GM18858 (cell line): ENCODE measurements at regions not wholly inside any gene's neighbourhood (a gene's known extent, or its start where the extent isn't known, plus 50 kb on each side); places are given as distances from the start of the nearest gene placed in this dataset.

ENCODE experiments used
- ATAC-seq: cut with Tn5 transposase; IDR thresholded peaks from one replicate; pipeline ENCODE4 v1.9.1; 2021; ENCODE audit not compliant: unreplicated experiment

DNA sequence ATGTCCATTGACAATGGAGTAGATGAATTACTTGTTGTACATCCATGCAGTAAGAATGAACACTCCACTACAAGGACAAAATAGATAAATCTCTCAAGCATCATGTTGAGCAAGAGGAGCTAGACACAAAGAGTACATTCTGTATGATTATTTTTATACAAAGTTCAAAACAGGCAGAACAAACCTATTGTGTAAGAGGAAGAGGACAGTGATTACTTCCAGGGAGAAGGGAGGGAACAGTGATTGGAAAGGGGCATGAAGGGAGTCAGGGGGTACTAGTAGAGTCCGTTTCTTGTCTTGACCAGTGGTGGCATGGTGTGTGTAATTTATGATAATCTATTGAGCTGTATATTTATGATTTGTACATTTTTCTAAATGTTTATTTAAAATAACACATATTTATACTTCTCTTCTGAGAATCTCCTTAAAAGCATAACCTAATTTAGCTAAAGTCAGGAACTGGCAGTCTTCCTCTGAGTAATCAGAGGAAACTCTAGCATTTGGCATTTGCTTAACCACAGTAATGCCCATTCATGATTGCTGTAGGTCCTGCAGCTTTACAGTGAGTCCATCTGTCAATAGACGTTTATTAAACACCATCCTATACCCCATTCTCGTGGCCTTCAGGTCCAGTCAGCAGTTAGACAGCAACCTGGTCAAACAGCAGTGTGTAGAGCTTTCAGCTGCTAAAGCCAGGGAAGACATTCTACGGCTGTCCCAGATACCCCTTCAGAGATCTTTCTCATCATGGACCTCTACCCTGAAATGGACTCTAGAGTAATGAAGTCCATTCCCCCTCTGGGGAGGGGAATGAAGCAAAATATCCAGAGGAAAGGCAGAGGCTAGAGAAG lies 114.1 kb upstream of the GALNT2 start:
- ATAC-seq, result no peak

DNA sequence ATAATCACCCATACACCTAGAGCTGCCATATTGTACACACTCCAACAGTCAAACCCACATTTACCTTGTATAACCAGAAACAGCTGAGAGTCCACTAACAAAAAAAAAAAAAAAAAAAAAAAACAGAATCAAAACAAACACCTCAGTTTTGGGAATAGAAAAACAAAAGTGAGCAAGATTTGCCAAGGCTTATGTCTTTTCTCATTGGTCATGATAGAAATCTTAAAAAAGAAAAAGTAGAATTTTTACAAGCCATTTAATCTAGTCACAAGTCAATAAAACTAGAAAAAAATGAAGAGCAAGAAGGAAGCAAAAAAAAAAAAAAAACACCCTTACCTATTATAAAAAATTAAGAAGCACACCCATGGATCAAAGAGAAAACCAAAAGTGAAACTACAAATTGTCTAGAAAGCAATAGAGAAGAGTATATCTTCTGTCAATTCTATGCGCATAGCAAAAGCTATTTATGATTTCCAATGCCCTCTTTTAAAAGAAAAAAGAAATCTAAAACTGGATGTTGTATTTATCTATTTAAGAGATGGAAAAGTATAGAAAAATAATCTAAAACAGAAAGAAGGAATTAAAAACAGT lies 113.2 kb upstream of the GALNT2 start:
- no peak for ATAC-seq

DNA sequence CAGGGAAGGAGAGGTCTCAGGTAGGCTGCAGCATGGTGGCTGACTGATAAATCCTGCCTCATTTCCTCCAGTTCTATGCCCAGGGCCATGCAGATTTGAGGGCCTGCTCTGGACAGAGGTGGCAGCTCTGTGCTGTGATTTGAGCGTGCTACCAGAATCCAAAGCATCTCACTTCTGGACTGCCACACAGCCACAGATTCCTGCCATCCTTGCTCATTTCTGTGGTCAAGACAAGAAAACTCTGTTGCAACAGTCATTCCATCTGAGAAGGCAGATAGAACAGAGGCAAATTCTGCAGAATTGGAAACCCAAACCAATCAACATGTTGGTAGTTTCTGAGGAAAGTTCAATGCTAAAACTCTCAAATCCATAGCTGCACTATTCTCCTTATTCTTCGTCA lies 102.8 kb upstream of the GALNT2 start:
- ATAC-seq, result no peak

DNA sequence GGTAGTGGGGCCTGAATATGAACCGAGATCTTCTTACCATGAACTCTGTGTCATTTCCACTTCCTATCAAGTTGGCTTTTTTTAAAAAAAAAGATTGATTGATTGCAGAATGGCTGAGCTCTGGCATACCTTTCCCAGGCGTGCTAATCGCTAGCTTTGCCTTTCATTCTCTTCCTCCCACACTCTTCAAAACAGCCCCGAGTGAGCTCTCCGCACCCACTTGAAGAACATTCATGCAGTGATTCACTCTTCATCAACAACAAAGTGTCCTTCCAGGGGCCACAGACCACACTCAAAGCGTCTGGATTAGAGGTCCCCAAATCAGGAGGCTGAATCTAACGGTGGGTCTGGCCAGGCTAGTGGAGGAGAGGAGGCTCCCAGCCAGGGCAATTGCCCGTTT lies 96.3 kb upstream of the GALNT2 start:
- ATAC-seq, result no peak

DNA sequence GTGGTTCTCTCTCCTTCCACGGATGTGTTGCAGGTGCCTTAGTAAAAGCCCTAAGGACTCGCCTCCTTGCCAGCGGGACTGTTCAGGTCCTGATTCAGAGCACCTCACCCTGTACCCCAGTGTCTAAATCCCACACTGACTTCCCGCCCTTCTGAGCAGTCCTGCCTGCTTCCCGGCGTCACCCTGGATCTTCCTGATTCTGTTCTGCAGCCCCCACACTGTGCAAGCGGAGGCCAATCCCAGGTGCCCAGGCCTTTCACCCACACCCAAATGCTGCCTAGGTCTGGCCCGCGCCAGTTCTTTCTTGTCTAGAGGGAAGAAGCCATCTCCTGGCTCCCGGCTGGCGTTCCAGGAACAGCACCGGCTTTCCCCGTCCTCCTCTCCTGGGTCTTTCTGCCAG lies 95.9 kb upstream of the GALNT2 start:
- ATAC-seq, result no peak

DNA sequence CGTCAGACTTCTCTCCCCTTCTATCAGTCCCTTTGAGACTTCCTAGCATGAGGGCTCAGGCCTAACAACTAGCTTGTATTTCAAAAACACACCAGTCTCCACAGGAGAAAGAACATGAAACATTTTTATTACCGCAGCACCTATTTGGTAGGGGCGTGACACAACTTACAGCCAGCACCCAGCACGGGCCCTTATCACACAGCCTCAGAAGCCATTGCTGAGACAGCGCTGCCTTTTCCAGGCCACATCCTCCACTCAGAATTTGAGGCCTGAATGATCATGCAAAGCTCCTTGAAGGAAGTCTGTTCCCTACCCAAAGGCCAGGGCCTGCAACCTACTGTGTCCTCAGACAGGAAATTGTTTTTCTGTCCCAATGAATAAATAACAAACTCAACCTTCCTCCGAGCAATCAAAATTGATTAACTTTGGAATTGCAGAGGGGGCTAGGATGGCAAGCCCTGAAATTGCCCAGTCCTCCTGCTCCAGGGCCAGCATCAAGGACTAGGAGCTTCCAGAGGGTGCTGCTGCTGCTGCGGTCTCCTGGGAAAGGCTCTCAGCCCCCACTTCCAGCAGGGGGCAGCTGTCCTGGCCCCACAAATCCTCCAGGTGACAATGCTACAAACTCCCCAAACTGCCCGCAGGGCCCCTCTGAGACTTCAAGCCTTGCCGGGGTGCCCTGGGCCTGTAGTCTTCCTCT lies 94.3 kb upstream of the GALNT2 start:
- ATAC-seq, result no peak

DNA sequence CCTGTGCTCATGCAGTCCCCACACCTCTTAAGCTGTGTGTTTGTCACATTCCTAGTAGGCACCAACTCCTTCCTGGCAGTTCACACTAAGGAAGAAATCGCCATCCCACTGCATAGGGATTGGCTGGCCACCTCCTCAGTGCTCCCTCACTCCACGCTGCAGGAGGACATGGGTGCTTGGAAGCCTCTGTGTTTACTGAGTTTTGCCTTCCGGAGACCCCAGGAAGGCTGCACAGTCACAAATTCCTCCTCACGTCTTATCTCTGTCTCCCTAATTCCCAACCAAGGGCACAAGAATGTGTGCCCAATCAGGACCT lies 93.8 kb upstream of the GALNT2 start:
- no peak for ATAC-seq

DNA sequence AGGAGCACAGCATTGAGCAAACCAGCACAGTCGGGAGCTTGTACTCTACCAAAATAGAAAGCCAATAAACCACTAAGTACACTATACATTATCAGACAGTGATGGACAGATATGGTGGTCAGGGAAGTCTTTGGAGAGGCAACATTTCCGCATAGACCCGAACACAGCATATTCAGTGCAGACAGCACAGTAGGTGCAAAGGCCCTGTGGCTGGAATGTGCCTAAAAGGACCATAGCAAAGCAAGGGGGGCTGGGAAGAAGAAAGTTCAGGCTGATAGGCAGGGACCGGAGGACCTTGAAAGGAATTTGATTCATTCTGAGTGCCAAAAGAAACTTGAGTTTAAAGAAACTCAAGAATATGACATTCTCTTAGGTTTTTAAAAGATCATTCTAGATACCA lies 92.0 kb upstream of the GALNT2 start:
- ATAC-seq, result no peak

DNA sequence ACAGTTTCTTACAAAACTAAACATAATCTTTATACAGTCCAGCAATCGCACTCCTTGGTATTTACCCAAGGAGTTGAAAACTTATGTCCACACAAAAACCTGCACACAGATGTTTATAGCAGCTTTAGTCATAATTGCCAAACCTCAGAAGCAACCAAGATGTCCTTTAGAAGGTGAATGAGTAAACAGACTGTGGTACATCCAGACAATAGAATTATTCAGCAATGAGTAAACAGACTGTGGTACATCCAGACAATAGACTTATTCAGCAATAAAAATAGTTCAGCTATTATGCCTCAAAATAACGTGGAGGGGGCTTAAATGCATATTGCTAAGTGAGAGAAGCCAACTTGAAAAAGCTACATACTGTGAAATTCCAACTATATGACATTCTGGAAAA lies 87.0 kb upstream of the GALNT2 start:
- no peak for ATAC-seq

DNA sequence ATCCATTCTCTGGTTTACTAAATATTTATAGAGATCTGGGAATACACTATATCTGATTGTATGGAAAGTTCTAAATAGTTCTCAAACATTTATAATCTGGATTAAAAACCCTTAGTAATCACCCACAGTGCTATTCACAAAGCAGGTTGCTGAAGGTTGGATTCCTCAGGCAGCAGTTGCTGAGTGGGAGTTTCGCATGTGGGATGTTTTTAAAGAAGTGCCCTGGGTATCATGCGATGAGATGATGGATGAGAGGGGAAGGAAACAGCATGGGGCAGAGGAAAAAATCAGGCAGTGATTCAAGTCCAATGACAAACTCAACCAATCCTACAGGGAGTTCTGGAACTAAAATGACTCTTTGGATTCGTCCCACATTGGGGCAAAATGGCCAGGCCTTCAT lies 85.3 kb upstream of the GALNT2 start:
- no peak for ATAC-seq

DNA sequence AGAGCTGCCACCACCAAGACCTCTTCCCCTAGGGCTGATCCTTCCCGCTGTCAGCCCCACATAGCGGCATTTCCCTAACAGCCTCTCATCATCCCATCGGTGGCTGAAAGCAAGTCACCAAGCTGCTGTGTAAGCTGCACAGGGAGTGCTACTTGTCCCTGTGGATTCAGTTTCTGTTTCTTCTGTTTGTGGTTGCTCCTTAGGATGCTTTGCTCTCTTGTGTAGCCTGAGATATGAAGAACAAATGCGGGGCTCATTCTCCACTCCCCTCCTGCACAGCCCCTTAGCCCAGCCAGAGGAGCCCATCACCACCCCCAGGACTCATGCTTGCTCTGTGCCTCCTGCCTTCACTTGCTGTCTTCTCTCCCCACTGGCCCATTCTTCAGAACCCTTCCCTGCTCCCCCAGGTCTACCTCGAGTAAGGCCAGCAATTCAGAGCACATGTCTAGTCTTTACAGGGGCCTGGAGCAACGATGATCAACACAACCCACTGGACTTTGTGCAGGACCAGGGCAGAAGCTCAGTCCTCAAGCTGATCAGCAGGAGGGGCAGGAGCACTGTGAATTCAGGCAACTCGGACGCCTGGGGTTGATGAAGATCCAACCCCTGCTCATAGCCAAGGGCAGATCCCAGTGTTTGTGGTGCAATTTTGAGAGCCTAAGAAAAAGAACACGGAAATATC lies 82.6 kb upstream of the GALNT2 start:
- no peak for ATAC-seq

DNA sequence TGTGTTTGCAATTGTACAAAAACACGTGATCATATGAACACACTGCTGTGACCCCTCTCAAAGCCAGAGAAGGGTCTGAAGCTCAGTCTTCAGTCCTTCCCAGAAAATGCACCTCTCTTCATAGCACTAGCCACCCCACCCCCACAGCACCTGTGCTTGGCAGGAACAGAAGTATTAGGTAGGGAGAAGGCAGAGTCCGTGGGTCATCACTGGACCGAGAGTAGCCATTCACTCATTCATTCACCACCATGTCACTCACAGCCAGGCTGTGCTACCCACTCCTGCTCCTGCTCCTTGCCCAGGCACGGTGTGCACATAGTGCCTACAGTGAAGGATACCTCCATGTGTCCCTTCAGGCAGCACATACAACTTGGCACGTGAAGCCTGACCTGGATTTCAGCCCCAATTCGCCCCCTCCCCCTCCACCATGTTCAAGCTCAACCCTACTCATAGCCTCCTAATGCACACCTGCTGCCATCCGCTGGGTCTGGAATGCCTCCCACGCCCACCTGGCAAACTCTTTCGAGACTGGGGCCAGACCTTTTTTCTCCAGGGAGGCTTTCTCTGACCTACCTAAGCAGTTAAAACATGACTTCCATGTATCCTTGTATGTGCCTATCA lies 81.9 kb upstream of the GALNT2 start:
- no peak for ATAC-seq

DNA sequence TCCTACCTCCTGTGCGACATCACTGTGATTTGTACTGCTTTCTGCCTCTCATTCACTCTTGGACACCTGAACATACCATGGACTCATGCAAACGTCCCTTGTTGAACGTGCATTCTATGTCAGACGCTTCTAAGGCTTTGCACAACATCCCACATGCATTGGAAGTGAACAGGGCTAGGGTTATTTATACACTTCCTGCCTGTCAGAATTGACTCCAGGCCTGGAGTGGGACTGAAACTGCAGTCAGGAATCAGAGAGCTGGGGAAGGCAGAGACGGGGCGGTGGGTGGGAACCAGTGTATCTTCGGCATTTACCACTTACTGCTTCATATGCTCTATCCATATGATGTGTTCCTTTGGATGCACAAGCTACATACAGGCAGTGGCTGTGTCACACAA lies 81.4 kb upstream of the GALNT2 start:
- no peak for ATAC-seq

DNA sequence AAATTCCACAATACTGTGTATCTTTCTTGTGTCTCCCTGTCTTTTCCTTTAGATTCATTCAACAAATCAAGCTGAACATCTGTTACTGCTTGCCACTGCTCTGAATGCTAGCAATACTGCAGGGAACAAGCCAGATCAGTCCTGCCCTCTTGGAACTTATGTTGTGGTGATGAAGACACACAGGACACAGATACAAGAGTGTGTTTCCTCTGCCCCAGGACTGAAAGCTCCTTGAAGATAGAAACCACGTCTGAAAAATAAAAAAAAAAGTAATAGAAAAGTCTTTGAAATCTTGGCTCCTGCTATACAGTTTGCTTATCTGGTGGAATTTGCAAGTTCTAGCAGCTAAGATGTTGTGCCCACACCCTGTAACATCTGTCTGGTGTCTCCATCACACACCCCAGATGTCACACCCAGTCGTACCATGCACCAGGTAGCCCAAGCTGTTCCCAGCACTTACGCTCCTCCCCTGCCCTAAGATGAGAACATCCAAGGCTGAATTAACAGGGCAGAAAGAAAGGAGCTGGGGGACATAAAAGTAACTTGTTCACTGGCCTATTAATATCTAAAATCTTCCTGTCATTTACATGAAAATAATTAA lies 80.2 kb upstream of the GALNT2 start:
- no peak for ATAC-seq

DNA sequence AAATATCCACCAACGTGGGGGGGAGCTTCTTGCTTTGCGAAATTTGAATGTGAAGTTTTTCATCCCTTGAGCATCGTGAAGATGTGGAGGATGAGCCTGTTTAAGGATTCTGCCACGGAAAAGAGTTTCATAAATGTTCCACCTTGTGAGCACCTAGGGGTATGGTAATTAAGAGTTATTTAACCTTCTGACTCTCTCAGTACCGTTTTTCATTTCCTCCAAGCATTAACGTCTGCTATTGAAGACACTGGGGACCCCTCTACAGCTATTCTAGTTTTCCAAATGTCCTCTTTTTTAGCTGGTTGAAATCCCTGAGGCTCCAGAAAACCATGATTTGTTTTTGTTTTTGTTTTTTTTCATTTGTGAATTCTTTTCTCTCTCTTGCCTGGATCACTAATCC lies 79.1 kb upstream of the GALNT2 start:
- ATAC-seq, result no peak

DNA sequence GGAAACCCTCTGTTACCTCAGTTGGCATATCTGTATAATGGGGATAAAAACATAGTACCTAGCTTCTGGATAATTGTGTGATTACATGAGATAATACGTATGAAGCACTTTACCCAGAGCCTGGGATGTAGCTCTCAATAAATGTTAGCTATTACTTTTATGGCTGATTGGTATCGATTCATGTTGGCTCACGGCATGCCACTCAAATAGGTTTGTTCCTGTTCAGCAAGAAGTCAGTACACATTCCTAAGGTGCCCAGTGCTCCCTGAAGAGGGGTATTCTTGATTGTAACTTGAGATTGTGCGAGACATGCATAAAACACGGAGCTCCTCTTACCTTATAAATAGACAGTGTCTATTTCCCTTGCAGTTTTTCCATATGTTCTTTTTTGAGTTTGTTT lies 78.5 kb upstream of the GALNT2 start:
- ATAC-seq, result no peak

DNA sequence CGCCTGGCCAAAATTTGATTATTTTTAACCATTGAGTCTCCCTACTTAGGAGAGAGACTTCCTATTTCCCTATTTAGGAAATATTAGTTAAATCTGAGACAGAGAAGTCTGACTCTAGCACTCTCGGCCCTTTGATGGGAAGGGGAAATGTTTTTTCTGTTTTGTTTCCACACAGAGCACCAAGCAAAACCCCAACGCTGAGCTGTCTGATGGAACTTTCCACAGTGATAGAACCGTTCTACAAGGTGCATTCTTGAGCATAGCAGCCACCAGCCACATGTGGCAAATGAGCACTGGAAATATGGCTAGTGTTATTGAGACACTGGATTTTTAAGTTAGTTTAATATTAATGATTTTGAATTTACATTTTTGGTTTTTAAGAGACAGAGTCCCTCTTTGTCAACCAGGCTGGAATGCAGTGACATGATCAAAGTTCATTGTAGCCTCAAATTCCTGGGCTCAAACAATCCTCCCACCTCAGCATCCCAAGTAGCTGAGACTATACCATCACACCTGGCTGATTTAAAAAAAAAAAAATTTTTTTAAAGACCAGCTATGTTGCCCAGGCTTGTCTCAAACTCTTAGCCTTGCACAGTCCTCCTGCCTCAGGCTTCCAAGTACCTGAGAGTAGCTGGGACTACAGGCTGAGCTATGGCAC lies 77.3 kb upstream of the GALNT2 start:
- no peak for ATAC-seq

DNA sequence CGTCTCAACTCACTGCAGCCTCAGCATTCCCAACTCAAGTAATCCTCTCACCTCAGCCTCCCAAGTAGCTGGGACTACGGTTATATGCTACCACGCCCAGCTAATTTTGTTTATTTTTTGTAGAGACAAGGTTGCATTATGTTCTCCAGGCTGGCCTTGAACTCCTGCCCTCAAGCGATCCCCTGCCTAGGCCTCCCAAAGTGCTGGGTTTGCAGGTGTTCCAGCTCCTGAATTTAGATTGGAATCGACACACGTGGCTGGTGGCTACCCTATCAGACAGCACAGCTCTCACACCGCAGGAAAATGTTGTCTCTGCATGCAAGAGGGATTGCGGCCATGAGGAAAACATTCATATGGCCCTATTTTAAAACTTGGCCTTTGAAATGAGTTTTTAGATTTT lies 76.7 kb upstream of the GALNT2 start:
- no peak for ATAC-seq

DNA sequence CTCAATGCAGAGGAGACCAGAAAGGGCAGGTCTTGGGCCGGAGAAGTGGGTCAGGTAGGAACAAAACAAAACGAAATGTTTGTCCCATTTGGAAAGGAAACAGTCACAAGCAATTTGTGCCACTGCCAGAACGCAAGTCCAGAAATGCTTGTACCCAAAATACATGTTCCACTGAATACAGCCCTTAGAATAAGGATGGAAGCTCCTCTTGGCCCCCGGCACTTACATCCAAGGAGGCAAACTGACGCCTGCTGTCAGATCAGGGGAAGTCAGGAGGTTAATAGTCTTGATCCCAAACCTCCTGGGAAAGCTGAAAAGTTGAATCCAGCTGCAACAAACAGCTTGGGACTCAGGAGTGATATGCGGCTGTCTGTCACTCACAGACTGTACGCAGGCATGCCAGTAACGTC lies 75.9 kb upstream of the GALNT2 start:
- ATAC-seq, result no peak

DNA sequence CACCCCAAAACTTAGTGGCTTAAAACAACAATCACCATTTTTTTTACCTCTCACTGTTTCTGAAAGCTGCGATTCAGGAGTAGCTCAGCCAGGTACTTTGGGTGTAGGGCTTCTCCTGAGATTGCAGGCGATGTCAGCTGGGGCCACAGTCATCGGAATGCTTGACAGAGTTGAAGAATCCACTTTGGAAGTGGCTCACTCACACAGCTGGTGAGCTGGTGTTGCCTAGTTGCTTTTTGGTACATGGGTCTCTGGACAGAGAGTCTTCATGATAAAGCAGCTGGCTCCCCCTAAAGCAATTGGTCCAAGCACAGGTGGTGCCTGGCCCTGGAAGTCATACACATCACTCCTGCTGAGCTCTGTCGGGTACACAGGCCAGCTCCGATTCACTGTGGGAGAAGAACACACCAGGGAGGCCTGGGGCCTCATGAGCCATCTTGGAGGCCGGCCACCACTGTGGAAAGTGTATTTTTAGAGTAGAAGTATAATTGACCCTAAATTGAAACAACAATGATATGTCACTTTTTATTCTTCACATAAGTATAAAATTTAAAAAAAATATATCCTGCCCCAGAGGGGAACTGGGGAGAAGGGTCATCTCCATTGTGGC lies 75.2 kb upstream of the GALNT2 start:
- ATAC-seq, result no peak
